Peyer's patch (tissue), 4 donors: ENCODE measurements at regions not wholly inside any gene's neighbourhood (a gene's known extent, or its start where the extent isn't known, plus 50 kb on each side); places are given as distances from the start of the nearest gene placed in this dataset.

Experiments
- CTCF ChIP-seq, 6 experiments: fragments of 450-650 bp in 4 of 6; fragments of 200-600 bp in 2 of 6; sonication (generic) in 1 of 6; IDR thresholded peaks; one replicate each; pipeline ENCODE4 v1.5.1; 2017 to 2019; ENCODE audit warnings: antibody characterized with exemption in 6 of 6, mild to moderate bottlenecking in 3 of 6, moderate library complexity in 1 of 6
- POLR2A ChIP-seq, 2 donors: fragments of 450-650 bp; IDR thresholded peaks; one replicate each; pipeline ENCODE4 v1.5.1; 2017; ENCODE audit warnings: antibody characterized with exemption in 2 of 2, mild to moderate bottlenecking in 2 of 2, moderate library complexity in 2 of 2

- TF ChIP-seq CTCF (IDR thresholded peaks at IDR 0.05) (no peak), POLR2A (IDR thresholded peaks at IDR 0.05) (no peak)
Observed at GRCh38 chr1:165062346-165062745, 294.2 kb downstream of the LMX1A start.
